H9 (cell line): ENCODE measurements at regions not wholly inside any gene's neighbourhood (a gene's known extent, or its start where the extent isn't known, plus 50 kb on each side); places are given as distances from the start of the nearest gene placed in this dataset.

ENCODE experiments used
- DNase-seq: peaks from one replicate; pipeline ENCODE4 v3.0.0-alpha.2; 2017
- H2AFZ ChIP-seq: one replicate; pipeline ENCODE4 v1.6.1; 2013; ENCODE audit warnings: mild to moderate bottlenecking, low read length, control low read depth, moderate library complexity
- H2AK5ac ChIP-seq: 2 replicates; pipeline ENCODE4 v1.6.1; 2013; ENCODE audit warnings: low read length, control low read depth, mixed read lengths; ENCODE audit not compliant: insufficient read length
- H2BK120ac ChIP-seq: one replicate; pipeline ENCODE4 v1.6.1; 2013; ENCODE audit warnings: low read depth, mild to moderate bottlenecking, low read length, control low read depth, inconsistent platforms; ENCODE audit not compliant: poor library complexity, severe bottlenecking
- H2BK12ac ChIP-seq: 2 replicates; pipeline ENCODE4 v1.6.1; 2013; ENCODE audit warnings: low read length, control low read depth, mixed read lengths, low read depth; ENCODE audit not compliant: insufficient read length
- H2BK15ac ChIP-seq: 2 replicates; pipeline ENCODE4 v1.6.1; 2013; ENCODE audit warnings: low read depth, low read length, control low read depth
- H2BK20ac ChIP-seq: one replicate; pipeline ENCODE4 v1.6.1; 2013; ENCODE audit warnings: low read depth, mild to moderate bottlenecking, low read length, control low read depth, inconsistent platforms; ENCODE audit not compliant: poor library complexity, severe bottlenecking
- H2BK5ac ChIP-seq: 2 replicates; pipeline ENCODE4 v1.6.1; 2013; ENCODE audit warnings: low read length, control low read depth, mixed read lengths; ENCODE audit not compliant: insufficient read length
- H3K14ac ChIP-seq: 2 replicates; pipeline ENCODE4 v1.6.1; 2013; ENCODE audit warnings: low read length, control low read depth; ENCODE audit not compliant: insufficient read depth
- H3K18ac ChIP-seq: 2 replicates; pipeline ENCODE4 v1.6.1; 2013; ENCODE audit warnings: low read depth, mild to moderate bottlenecking, mixed read lengths, low read length, control low read depth; ENCODE audit not compliant: insufficient read length
- H3K23ac ChIP-seq: 2 replicates; pipeline ENCODE4 v1.6.1; 2013; ENCODE audit warnings: low read length, control low read depth, mixed read lengths, low read depth; ENCODE audit not compliant: insufficient read length
- H3K23me2 ChIP-seq: 2 replicates; pipeline ENCODE4 v1.6.1; 2013; ENCODE audit warnings: low read depth, mild to moderate bottlenecking, mixed read lengths, low read length, control low read depth; ENCODE audit not compliant: insufficient read length, poor library complexity, severe bottlenecking
- H3K27ac ChIP-seq: 2 replicates; pipeline ENCODE4 v1.5.1; 2013; ENCODE audit warnings: low read length, control low read depth, mixed read lengths, low read depth; ENCODE audit not compliant: insufficient read length
- H3K27me3 ChIP-seq: 2 replicates; pipeline ENCODE4 v1.6.1; 2013; ENCODE audit warnings: low read length, control low read depth, inconsistent platforms; ENCODE audit not compliant: insufficient read depth
- H3K4ac ChIP-seq: 2 replicates; pipeline ENCODE4 v1.6.1; 2013; ENCODE audit warnings: low read depth, mild to moderate bottlenecking, control low read depth, inconsistent platforms, low read length, moderate library complexity
- H3K4me1 ChIP-seq: 2 replicates; pipeline ENCODE4 v1.6.1; 2013; ENCODE audit warnings: low read length, control low read depth, inconsistent platforms; ENCODE audit not compliant: insufficient read depth
- H3K4me2 ChIP-seq: 2 replicates; pipeline ENCODE4 v1.6.1; 2013; ENCODE audit warnings: low read length, control low read depth, mixed read lengths; ENCODE audit not compliant: insufficient read length, insufficient read depth
- H3K56ac ChIP-seq: 2 replicates; pipeline ENCODE4 v1.6.1; 2013; ENCODE audit warnings: low read depth, mild to moderate bottlenecking, mixed read lengths, low read length, control low read depth; ENCODE audit not compliant: insufficient read length
- H3K79me1 ChIP-seq: 2 replicates; pipeline ENCODE4 v1.6.1; 2013; ENCODE audit warnings: low read depth, mild to moderate bottlenecking, moderate library complexity, low read length, control low read depth, inconsistent platforms; ENCODE audit not compliant: insufficient read depth, poor library complexity, severe bottlenecking
- H3K79me2 ChIP-seq: 2 replicates; pipeline ENCODE4 v1.6.1; 2013; ENCODE audit warnings: low read length, control low read depth, inconsistent platforms; ENCODE audit not compliant: insufficient read depth
- H3K9ac ChIP-seq: 2 replicates; pipeline ENCODE4 v1.6.1; 2013; ENCODE audit warnings: low read length, control low read depth, mixed read lengths; ENCODE audit not compliant: insufficient read length; ENCODE audit errors: extremely low read depth
- H3K9me3 ChIP-seq: one replicate; pipeline ENCODE4 v1.6.1; 2013; ENCODE audit warnings: low read depth, low read length, inconsistent platforms; ENCODE audit not compliant: control insufficient read depth
- H3T11ph ChIP-seq: one replicate; pipeline ENCODE4 v1.6.1; 2013; ENCODE audit warnings: mild to moderate bottlenecking, low read length, control low read depth, inconsistent platforms
- H4K20me1 ChIP-seq: one replicate; pipeline ENCODE4 v1.6.1; 2013; ENCODE audit not compliant: control insufficient read depth, insufficient read length, insufficient read depth
- H4K5ac ChIP-seq: 2 replicates; pipeline ENCODE4 v1.6.1; 2013; ENCODE audit warnings: low read depth, mild to moderate bottlenecking, mixed read lengths, low read length, control low read depth; ENCODE audit not compliant: insufficient read length
- H4K8ac ChIP-seq: replicated peaks from 2 replicates; pipeline ENCODE4 v1.6.1; 2013; ENCODE audit warnings: low read length, control low read depth, mixed read lengths, low read depth; ENCODE audit not compliant: insufficient read length
- H4K91ac ChIP-seq: 2 replicates; pipeline ENCODE4 v1.6.1; 2013; ENCODE audit warnings: low read depth, mild to moderate bottlenecking, moderate library complexity, mixed read lengths, low read length, control low read depth; ENCODE audit not compliant: insufficient read length
- H3K27ac Mint-ChIP-seq, 3 experiments: 2 replicates in 2 of 3; 3 replicates in 1 of 3; pipeline ENCODE4 v1.8.0; 2020 to 2021; ENCODE audit warnings: mixed read lengths in 3 of 3, mild to moderate bottlenecking in 1 of 3, moderate library complexity in 1 of 3
- H3K27me3 Mint-ChIP-seq: 2 replicates; pipeline ENCODE4 v1.8.0; 2021; ENCODE audit warnings: low read depth, mild to moderate bottlenecking, moderate library complexity, mixed read lengths
- H3K36me3 Mint-ChIP-seq, 3 experiments: 2 replicates in 2 of 3; 3 replicates in 1 of 3; pipeline ENCODE4 v1.8.0; 2020 to 2021; ENCODE audit warnings: low read depth in 3 of 3, mixed read lengths in 3 of 3; ENCODE audit not compliant: insufficient read depth in 1 of 3
- H3K4me1 Mint-ChIP-seq, 2 experiments: 2 replicates each; pipeline ENCODE4 v1.8.0; 2020; ENCODE audit warnings: mixed read lengths in 2 of 2
- H3K4me3 Mint-ChIP-seq, 2 experiments: 2 replicates in 1 of 2; 3 replicates in 1 of 2; pipeline ENCODE4 v1.8.0; 2020 to 2021; ENCODE audit warnings: mild to moderate bottlenecking in 2 of 2, mixed read lengths in 2 of 2, moderate library complexity in 1 of 2
- H3K9me3 Mint-ChIP-seq, 2 experiments: 2 replicates in 1 of 2; 3 replicates in 1 of 2; pipeline ENCODE4 v1.8.0; 2020; ENCODE audit warnings: mild to moderate bottlenecking in 2 of 2, mixed read lengths in 2 of 2, moderate library complexity in 1 of 2
- WGBS: extraction: QIAGEN DNeasy Blood & Tissue Kit; methylation state at CpG from one replicate; pipeline ENCODE4 v1.1.7; 2013; ENCODE audit warnings: missing lambda C conversion rate, low lambda C conversion rate, mixed read lengths; ENCODE audit not compliant: insufficient read length; ENCODE audit errors: extremely low coverage; 5-methylcytosine and 5-hydroxymethylcytosine counted together
- TF ChIP-seq, protein P1 (sequence below): fragments of 200-600 bp; sonication (generic); conservative IDR thresholded peaks from 3 replicates; pipeline ENCODE4 v1.8.0; 2021; ENCODE audit warnings: antibody characterized with exemption, mild to moderate bottlenecking

DNA sequence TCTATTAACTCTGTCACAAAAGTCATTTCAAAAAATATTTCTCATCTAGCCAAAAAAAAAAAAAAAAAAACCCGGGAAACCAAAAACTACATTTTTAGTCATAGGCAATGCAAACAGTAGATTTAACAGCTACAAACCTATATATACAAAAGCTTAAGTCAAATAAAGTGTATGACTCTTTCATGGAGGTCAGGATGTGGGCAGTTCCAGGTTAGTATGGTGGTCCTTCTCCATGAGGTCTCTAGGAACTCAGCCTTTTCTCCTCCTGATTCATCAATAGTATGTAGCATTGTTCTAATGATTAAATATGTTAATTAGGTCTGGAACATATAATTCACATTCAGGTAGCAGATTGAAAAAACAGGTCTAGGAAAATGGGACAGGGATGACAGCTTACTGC, 586.5 kb downstream of the SLC16A7 start:
- Histone ChIP-seq H3K27me3 (no peaks in the 10 kb centered on the region), H3K9me3 (no peaks in the 10 kb centered on the region), H3K79me1 (no peaks in the 10 kb centered on the region), H4K5ac (no peak overlapping the region), H3T11ph (no peak overlapping the region), H4K91ac (no peak overlapping the region), H2BK12ac (no peak overlapping the region), H2BK5ac (no peak overlapping the region), H2AK5ac (no peak overlapping the region), H3K4me2 (no peak overlapping the region), H4K20me1 (no peaks in the 10 kb centered on the region), H3K27ac (no peak overlapping the region), H2BK120ac (no peak overlapping the region), H2BK20ac (no peak overlapping the region), H3K18ac (no peak overlapping the region), H2BK15ac (no peak overlapping the region), H3K56ac (no peak overlapping the region), H3K79me2 (no peaks in the 10 kb centered on the region), H3K14ac (no peak overlapping the region), H2AFZ (no peak overlapping the region), H3K23me2 (no peaks in the 10 kb centered on the region), H3K9ac (no peak overlapping the region), H3K4me1 (no peaks in the 10 kb centered on the region), H4K8ac (no peak overlapping the region), H3K4ac (no peak overlapping the region), H3K23ac (no peak overlapping the region)
- DNase-seq, result no peak
- H3K4me1 Mint-ChIP-seq, result no peaks in the 10 kb centered on the region
- no peak overlapping the region for H3K4me3 Mint-ChIP-seq
- TF ChIP-seq, protein P1, sequence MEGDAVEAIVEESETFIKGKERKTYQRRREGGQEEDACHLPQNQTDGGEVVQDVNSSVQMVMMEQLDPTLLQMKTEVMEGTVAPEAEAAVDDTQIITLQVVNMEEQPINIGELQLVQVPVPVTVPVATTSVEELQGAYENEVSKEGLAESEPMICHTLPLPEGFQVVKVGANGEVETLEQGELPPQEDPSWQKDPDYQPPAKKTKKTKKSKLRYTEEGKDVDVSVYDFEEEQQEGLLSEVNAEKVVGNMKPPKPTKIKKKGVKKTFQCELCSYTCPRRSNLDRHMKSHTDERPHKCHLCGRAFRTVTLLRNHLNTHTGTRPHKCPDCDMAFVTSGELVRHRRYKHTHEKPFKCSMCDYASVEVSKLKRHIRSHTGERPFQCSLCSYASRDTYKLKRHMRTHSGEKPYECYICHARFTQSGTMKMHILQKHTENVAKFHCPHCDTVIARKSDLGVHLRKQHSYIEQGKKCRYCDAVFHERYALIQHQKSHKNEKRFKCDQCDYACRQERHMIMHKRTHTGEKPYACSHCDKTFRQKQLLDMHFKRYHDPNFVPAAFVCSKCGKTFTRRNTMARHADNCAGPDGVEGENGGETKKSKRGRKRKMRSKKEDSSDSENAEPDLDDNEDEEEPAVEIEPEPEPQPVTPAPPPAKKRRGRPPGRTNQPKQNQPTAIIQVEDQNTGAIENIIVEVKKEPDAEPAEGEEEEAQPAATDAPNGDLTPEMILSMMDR, result no peak
- H3K9me3 Mint-ChIP-seq, result no peaks in the 10 kb centered on the region
- H3K27ac Mint-ChIP-seq, result no peak overlapping the region
- WGBS, result no CpG with 5 or more reads among the region's 1 CpG
- no peaks in the 10 kb centered on the region for H3K36me3 Mint-ChIP-seq
- no peaks in the 10 kb centered on the region for H3K27me3 Mint-ChIP-seq
